Hepatocyte (in vitro differentiated cells): ENCODE measurements at regions not wholly inside any gene's neighbourhood (a gene's known extent, or its start where the extent isn't known, plus 50 kb on each side); places are given as distances from the start of the nearest gene placed in this dataset.

Experiments
- DNase-seq: peaks from one replicate; pipeline ENCODE4 v3.0.0-alpha.2; 2016; ENCODE audit warnings: low spot score
- H2AFZ ChIP-seq: fragments of 200-600 bp; sonication (generic); 2 replicates; pipeline ENCODE4 v1.6.0; 2016; ENCODE audit warnings: antibody characterized with exemption, mild to moderate bottlenecking
- H3K27ac ChIP-seq: fragments of 200-600 bp; sonication (generic); 2 replicates; pipeline ENCODE4 v1.5.1; 2016; ENCODE audit warnings: mild to moderate bottlenecking
- H3K27me3 ChIP-seq: fragments of 200-600 bp; sonication (generic); 2 replicates; pipeline ENCODE4 v1.6.1; 2016
- H3K36me3 ChIP-seq: fragments of 200-600 bp; sonication (generic); replicated peaks from 2 replicates; pipeline ENCODE4 v1.5.1; 2016; ENCODE audit warnings: low read depth; ENCODE audit not compliant: insufficient read depth
- H3K4me1 ChIP-seq: fragments of 200-600 bp; sonication (generic); 2 replicates; pipeline ENCODE4 v1.5.1; 2016; ENCODE audit warnings: mild to moderate bottlenecking, moderate library complexity; ENCODE audit not compliant: insufficient read depth
- H3K4me2 ChIP-seq: fragments of 200-600 bp; sonication (generic); 2 replicates; pipeline ENCODE4 v1.6.0; 2016
- H3K4me3 ChIP-seq: fragments of 200-600 bp; sonication (generic); 2 replicates; pipeline ENCODE4 v1.5.1; 2016; ENCODE audit warnings: mild to moderate bottlenecking
- H3K79me2 ChIP-seq: fragments of 200-600 bp; sonication (generic); 2 replicates; pipeline ENCODE4 v1.6.0; 2017; ENCODE audit warnings: mild to moderate bottlenecking
- H3K9me2 ChIP-seq: fragments of 200-600 bp; sonication (generic); replicated peaks from 2 replicates; pipeline ENCODE4 v1.6.0; 2017; ENCODE audit warnings: mild to moderate bottlenecking; ENCODE audit not compliant: insufficient read depth
- H3K9me3 ChIP-seq: fragments of 200-600 bp; sonication (generic); 2 replicates; pipeline ENCODE4 v1.5.1; 2016; ENCODE audit warnings: low read depth, mild to moderate bottlenecking
- H4K20me1 ChIP-seq: fragments of 200-600 bp; sonication (generic); 2 replicates; pipeline ENCODE4 v1.6.0; 2016; ENCODE audit warnings: mild to moderate bottlenecking; ENCODE audit not compliant: insufficient read depth, poor library complexity, severe bottlenecking
- CTCF ChIP-seq: fragments of 200-600 bp; sonication (generic); IDR thresholded peaks from 2 replicates; pipeline ENCODE4 v1.5.1; 2016; ENCODE audit warnings: antibody characterized with exemption, mild to moderate bottlenecking; ENCODE audit not compliant: poor library complexity
- EZH2 ChIP-seq: fragments of 200-600 bp; sonication (generic); IDR thresholded peaks from 2 replicates; pipeline ENCODE4 v1.6.1; 2016; ENCODE audit warnings: antibody characterized with exemption, mild to moderate bottlenecking, borderline replicate concordance
- EZH2phosphoT487 ChIP-seq: fragments of 200-600 bp; sonication (generic); IDR thresholded peaks from one replicate; pipeline ENCODE4 v1.6.1; 2018; ENCODE audit warnings: antibody characterized with exemption, mild to moderate bottlenecking, low read depth, moderate library complexity; ENCODE audit not compliant: unreplicated experiment, severe bottlenecking
- WGBS: methylation state at CpG from one replicate; pipeline ENCODE4 v1.1.6; 2016; ENCODE audit warnings: low lambda C conversion rate; ENCODE audit errors: missing lambda C conversion rate; 5-methylcytosine and 5-hydroxymethylcytosine counted together

- WGBS, result 5% methylated on average over 4 of the region's 101 CpGs
- Histone ChIP-seq H3K9me2 (no peaks in the 10 kb centered on the region), H2AFZ (peak overlapping the region; percentile 84), H4K20me1 (peaks cover 2% of the 10 kb centered on the region), H3K79me2 (peaks cover 7% of the 10 kb centered on the region), H3K27me3 (peaks cover 10% of the 10 kb centered on the region), H3K27ac (peak overlapping the region; percentile 91), H3K36me3 (no peaks in the 10 kb centered on the region), H3K4me3 (peak overlapping the region; percentile 98), H3K4me2 (peak overlapping the region; percentile 85), H3K9me3 (no peaks in the 10 kb centered on the region), H3K4me1 (peaks cover 9% of the 10 kb centered on the region)
- DNase-seq, result peak; percentile 79
- TF ChIP-seq CTCF, result no peak
- TF ChIP-seq EZH2, result no peak
- TF ChIP-seq EZH2phosphoT487, result no peak
These were observed 81.1 kb upstream of the AK4 start for GRCh38 chr1:65066766-65067490.

GRCh38 chr1:65067491-65068201 lies 80.4 kb upstream of the AK4 start:
- H3K4me1 ChIP-seq, result peaks cover 9% of the 10 kb centered on the region

GRCh38 chr1:65068202-65069010 lies 79.6 kb upstream of the AK4 start:
- TF ChIP-seq EZH2phosphoT487 (no peak), CTCF (no peak), EZH2 (no peak)
- Histone ChIP-seq H3K9me2 (no peaks in the 10 kb centered on the region), H2AFZ (peak overlapping the region; percentile 70), H3K4me1 (peaks cover 9% of the 10 kb centered on the region), H3K4me2 (peak overlapping the region; percentile 89), H3K9me3 (no peaks in the 10 kb centered on the region), H4K20me1 (no peaks in the 10 kb centered on the region), H3K27ac (peak overlapping the region; percentile 91), H3K36me3 (no peaks in the 10 kb centered on the region), H3K4me3 (peak overlapping the region; percentile 77), H3K79me2 (peaks cover 4% of the 10 kb centered on the region), H3K27me3 (peaks cover 13% of the 10 kb centered on the region)
- DNase-seq, result peak; percentile 16
- WGBS, result 10% methylated on average over 20 of the region's 20 CpGs

More at GRCh38 chr1:65067491-65068201, 80.4 kb upstream of the AK4 start:
- peaks cover 10% of the 10 kb centered on the region for H3K27me3 ChIP-seq
- no peaks in the 10 kb centered on the region for H3K9me3 ChIP-seq
- H3K4me3 ChIP-seq, result peak overlapping the region; percentile 77
- no peaks in the 10 kb centered on the region for H3K9me2 ChIP-seq
- WGBS, result 1% methylated on average over 36 of the region's 61 CpGs
- DNase-seq, result peak; percentile 85
- no peaks in the 10 kb centered on the region for H4K20me1 ChIP-seq
- H2AFZ ChIP-seq, result peak overlapping the region; percentile 70
- H3K36me3 ChIP-seq, result no peaks in the 10 kb centered on the region
- peak overlapping the region; percentile 89 for H3K4me2 ChIP-seq
- peak overlapping the region; percentile 91 for H3K27ac ChIP-seq
- no peak for TF ChIP-seq EZH2phosphoT487
- TF ChIP-seq CTCF, result no peak
- no peak for TF ChIP-seq EZH2
- peaks cover 4% of the 10 kb centered on the region for H3K79me2 ChIP-seq
